ENCODE measurements at regions not wholly inside any gene's neighbourhood (a gene's known extent, or its start where the extent isn't known, plus 50 kb on each side); places are given as distances from the start of the nearest gene placed in this dataset.

- no peak for TF ChIP-seq EP300 (IDR thresholded peaks at IDR 0.05)
- TF ChIP-seq, protein P1, sequence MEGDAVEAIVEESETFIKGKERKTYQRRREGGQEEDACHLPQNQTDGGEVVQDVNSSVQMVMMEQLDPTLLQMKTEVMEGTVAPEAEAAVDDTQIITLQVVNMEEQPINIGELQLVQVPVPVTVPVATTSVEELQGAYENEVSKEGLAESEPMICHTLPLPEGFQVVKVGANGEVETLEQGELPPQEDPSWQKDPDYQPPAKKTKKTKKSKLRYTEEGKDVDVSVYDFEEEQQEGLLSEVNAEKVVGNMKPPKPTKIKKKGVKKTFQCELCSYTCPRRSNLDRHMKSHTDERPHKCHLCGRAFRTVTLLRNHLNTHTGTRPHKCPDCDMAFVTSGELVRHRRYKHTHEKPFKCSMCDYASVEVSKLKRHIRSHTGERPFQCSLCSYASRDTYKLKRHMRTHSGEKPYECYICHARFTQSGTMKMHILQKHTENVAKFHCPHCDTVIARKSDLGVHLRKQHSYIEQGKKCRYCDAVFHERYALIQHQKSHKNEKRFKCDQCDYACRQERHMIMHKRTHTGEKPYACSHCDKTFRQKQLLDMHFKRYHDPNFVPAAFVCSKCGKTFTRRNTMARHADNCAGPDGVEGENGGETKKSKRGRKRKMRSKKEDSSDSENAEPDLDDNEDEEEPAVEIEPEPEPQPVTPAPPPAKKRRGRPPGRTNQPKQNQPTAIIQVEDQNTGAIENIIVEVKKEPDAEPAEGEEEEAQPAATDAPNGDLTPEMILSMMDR (IDR thresholded peaks at IDR 0.05), result no peak
- TF ChIP-seq POLR2A (IDR thresholded peaks at IDR 0.05), result no peak
These were observed 133.0 kb upstream of the TNS3 start for GRCh38 chr7:47714669-47715607.

Data from gastroesophageal sphincter (tissue), 3 donors.